ENCODE measurements at regions not wholly inside any gene's neighbourhood (a gene's known extent, or its start where the extent isn't known, plus 50 kb on each side); places are given as distances from the start of the nearest gene placed in this dataset.

DNA sequence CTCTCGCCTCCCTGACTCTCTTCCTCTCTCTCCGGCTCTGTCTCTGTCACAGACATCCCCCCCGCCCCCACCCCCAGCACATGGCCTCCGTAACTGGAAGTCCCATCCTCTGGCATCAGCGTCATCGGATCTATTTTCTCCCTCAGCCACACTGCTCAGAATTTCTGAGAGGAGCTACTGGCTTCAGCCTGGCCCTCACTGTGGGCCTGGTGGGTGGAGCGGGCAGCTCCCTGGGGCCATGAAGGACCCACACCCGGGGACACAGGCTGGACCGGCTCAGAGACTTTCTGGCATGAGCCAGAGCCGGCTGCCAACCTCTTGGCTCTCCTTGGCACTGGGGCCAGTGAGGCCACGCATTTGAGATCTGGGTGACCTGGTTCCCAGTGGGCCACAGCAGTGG, 61.2 kb upstream of the CASZ1 start:
- Histone ChIP-seq H3K4me3 (ENCODE audit: low read depth in 1 of 2, low read length in 2 of 2) (no peak overlapping the region), H3K9ac (ENCODE audit: low read depth, low read length) (no peak overlapping the region), H4K20me1 (ENCODE audit: insufficient read depth, low read length) (no peaks in the 10 kb centered on the region; the same call in 1 of the 2 replicates), H3K4me1 (ENCODE audit: insufficient read depth, low read length) (no peaks in the 10 kb centered on the region), H3K4me2 (ENCODE audit: insufficient read depth, low read length) (no peak overlapping the region), H3K9me3 (ENCODE audit: insufficient read depth, low read length, severe bottlenecking) (no peaks in the 10 kb centered on the region), H3K27me3 (ENCODE audit: insufficient read depth, low read length, poor library complexity) (peaks cover 2% of the 10 kb centered on the region), H3K36me3 (ENCODE audit: insufficient read depth, low read length) (no peaks in the 10 kb centered on the region), H3K27ac (ENCODE audit: low read length) (no peak overlapping the region), H3K79me2 (ENCODE audit: insufficient read depth, low read length) (no peaks in the 10 kb centered on the region), H2AFZ (ENCODE audit: low read depth, low read length) (no peak overlapping the region)
- DNase-seq (no peak), ATAC-seq (ENCODE audit: insufficient read depth, low read depth) (no peak)
- TF ChIP-seq, protein P1, sequence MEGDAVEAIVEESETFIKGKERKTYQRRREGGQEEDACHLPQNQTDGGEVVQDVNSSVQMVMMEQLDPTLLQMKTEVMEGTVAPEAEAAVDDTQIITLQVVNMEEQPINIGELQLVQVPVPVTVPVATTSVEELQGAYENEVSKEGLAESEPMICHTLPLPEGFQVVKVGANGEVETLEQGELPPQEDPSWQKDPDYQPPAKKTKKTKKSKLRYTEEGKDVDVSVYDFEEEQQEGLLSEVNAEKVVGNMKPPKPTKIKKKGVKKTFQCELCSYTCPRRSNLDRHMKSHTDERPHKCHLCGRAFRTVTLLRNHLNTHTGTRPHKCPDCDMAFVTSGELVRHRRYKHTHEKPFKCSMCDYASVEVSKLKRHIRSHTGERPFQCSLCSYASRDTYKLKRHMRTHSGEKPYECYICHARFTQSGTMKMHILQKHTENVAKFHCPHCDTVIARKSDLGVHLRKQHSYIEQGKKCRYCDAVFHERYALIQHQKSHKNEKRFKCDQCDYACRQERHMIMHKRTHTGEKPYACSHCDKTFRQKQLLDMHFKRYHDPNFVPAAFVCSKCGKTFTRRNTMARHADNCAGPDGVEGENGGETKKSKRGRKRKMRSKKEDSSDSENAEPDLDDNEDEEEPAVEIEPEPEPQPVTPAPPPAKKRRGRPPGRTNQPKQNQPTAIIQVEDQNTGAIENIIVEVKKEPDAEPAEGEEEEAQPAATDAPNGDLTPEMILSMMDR (IDR thresholded peaks at IDR 0.05; ENCODE audit: borderline replicate concordance, extremely low read depth, low read length, poor library complexity, severe bottlenecking), result no peak
- TF ChIP-seq EZH2 (IDR thresholded peaks at IDR 0.05; ENCODE audit: borderline replicate concordance, low read depth, low read length, severe bottlenecking), result no peak

DNA sequence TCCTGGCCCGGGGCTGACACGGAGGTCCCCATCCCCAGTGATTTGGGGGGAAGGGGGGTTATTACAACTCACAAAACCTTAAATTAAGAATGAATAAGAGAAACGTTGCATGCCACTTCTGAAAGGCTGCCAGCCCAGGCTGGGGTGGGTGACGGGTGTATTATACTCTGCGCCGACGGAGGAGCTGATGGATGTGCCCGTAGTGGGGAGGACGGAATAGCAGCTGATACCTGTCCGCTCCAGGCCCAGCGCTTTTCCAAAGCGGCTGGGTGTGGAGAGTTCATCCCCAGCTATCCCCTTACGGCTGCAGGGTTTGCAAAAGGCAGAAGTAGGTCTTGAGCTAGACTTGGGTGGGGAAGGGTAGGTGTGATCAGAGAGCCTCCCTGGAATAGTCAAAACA, 63.8 kb upstream of the CASZ1 start:
- Histone ChIP-seq H3K9ac (ENCODE audit: low read depth, low read length) (no peak overlapping the region), H3K36me3 (ENCODE audit: insufficient read depth, low read length) (no peaks in the 10 kb centered on the region), H3K27me3 (ENCODE audit: insufficient read depth, low read length, poor library complexity) (peaks cover 22% of the 10 kb centered on the region), H3K9me3 (ENCODE audit: insufficient read depth, low read length, severe bottlenecking) (no peaks in the 10 kb centered on the region), H3K4me2 (ENCODE audit: insufficient read depth, low read length) (no peak overlapping the region), H3K4me1 (ENCODE audit: insufficient read depth, low read length) (no peaks in the 10 kb centered on the region), H3K79me2 (ENCODE audit: insufficient read depth, low read length) (no peaks in the 10 kb centered on the region), H2AFZ (ENCODE audit: low read depth, low read length) (no peak overlapping the region), H3K27ac (ENCODE audit: low read length) (no peak overlapping the region), H4K20me1 (ENCODE audit: insufficient read depth, low read length) (peaks cover 5% of the 10 kb centered on the region; the same call in 1 of the 2 replicates), H3K4me3 (ENCODE audit: low read depth in 1 of 2, low read length in 2 of 2) (no peak overlapping the region)
- ATAC-seq (ENCODE audit: insufficient read depth, low read depth), result no peak
- no peak for DNase-seq
- TF ChIP-seq, protein P1 (IDR thresholded peaks at IDR 0.05; ENCODE audit: borderline replicate concordance, extremely low read depth, low read length, poor library complexity, severe bottlenecking), result no peak
- no peak for TF ChIP-seq EZH2 (IDR thresholded peaks at IDR 0.05; ENCODE audit: borderline replicate concordance, low read depth, low read length, severe bottlenecking)

DNA sequence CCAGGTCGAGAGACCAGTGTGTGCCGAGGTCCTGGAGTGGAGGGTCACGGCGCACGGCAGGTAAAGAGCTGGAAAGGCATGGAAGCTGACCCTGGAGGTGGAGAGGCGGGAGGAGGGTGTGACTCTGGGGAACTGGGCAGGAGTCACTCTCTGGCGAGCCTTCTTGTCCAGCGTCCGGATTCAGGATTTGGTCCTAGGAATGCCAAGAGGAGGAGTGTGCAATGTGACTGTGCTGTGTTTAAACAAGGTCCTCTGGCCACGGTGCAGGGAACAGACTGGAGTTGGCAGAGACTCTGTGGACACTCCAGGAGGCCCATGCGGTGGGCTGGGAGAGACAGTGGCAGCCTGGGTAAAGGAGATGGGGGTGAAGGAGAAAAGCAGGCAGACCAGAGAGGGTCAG, 64.2 kb upstream of the CASZ1 start:
- no peaks in the 10 kb centered on the region for H3K79me2 ChIP-seq (ENCODE audit: insufficient read depth, low read length)
- DNase-seq, result no peak
- H4K20me1 ChIP-seq (ENCODE audit: insufficient read depth, low read length), result peaks cover 5% of the 10 kb centered on the region; the same call in 1 of the 2 replicates
- TF ChIP-seq, protein P1 (IDR thresholded peaks at IDR 0.05; ENCODE audit: borderline replicate concordance, extremely low read depth, low read length, poor library complexity, severe bottlenecking), result no peak
- no peak for TF ChIP-seq EZH2 (IDR thresholded peaks at IDR 0.05; ENCODE audit: borderline replicate concordance, low read depth, low read length, severe bottlenecking)
- H3K27me3 ChIP-seq (ENCODE audit: insufficient read depth, low read length, poor library complexity), result peaks cover 25% of the 10 kb centered on the region
- no peak overlapping the region for H3K4me3 ChIP-seq (ENCODE audit: low read depth in 1 of 2, low read length in 2 of 2)
- no peak overlapping the region for H3K4me2 ChIP-seq (ENCODE audit: insufficient read depth, low read length)
- H3K4me1 ChIP-seq (ENCODE audit: insufficient read depth, low read length), result no peaks in the 10 kb centered on the region
- H2AFZ ChIP-seq (ENCODE audit: low read depth, low read length), result no peak overlapping the region
- H3K27ac ChIP-seq (ENCODE audit: low read length), result no peak overlapping the region
- no peaks in the 10 kb centered on the region for H3K9me3 ChIP-seq (ENCODE audit: insufficient read depth, low read length, severe bottlenecking)
- no peak for ATAC-seq (ENCODE audit: insufficient read depth, low read depth)
- no peak overlapping the region for H3K9ac ChIP-seq (ENCODE audit: low read depth, low read length)
- H3K36me3 ChIP-seq (ENCODE audit: insufficient read depth, low read length), result no peaks in the 10 kb centered on the region

DNA sequence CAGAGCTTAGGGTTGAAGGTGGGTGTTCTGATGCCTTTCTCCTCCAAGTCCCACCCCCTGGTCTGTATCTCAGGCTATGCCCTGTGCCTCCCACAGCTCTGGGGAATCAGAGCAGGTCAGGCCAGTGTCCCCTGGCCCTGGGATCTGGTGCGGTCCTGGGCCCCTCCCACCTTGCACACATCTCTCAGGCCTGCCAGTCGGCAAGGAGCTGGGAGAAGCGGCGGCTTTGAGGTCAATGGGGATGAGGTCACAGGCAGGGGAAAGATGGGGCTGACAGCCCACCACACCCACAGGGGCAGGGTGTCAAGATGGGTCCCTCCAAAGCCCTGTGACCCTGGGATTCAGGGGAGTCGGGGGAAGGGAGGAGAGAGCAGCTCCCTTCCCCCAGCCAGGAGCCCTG, 65.4 kb upstream of the CASZ1 start:
- no peak overlapping the region for H3K4me3 ChIP-seq (ENCODE audit: low read depth in 1 of 2, low read length in 2 of 2)

More for the DNA sequence above, 65.4 kb upstream of the CASZ1 start:
- H4K20me1 ChIP-seq (ENCODE audit: insufficient read depth, low read length), result peaks cover 11% of the 10 kb centered on the region
- H3K4me2 ChIP-seq (ENCODE audit: insufficient read depth, low read length), result no peak overlapping the region
- ATAC-seq (ENCODE audit: insufficient read depth, low read depth) (no peak), DNase-seq (no peak)
- H2AFZ ChIP-seq (ENCODE audit: low read depth, low read length), result no peak overlapping the region
- TF ChIP-seq, protein P1 (IDR thresholded peaks at IDR 0.05; ENCODE audit: borderline replicate concordance, extremely low read depth, low read length, poor library complexity, severe bottlenecking), result no peak
- no peak for TF ChIP-seq EZH2 (IDR thresholded peaks at IDR 0.05; ENCODE audit: borderline replicate concordance, low read depth, low read length, severe bottlenecking)
- no peak overlapping the region for H3K9ac ChIP-seq (ENCODE audit: low read depth, low read length)
- H3K9me3 ChIP-seq (ENCODE audit: insufficient read depth, low read length, severe bottlenecking), result no peaks in the 10 kb centered on the region
- no peaks in the 10 kb centered on the region for H3K79me2 ChIP-seq (ENCODE audit: insufficient read depth, low read length)
- H3K27ac ChIP-seq (ENCODE audit: low read length), result no peak overlapping the region
- H3K27me3 ChIP-seq (ENCODE audit: insufficient read depth, low read length, poor library complexity), result peaks cover 35% of the 10 kb centered on the region
- H3K4me1 ChIP-seq (ENCODE audit: insufficient read depth, low read length), result peaks cover 4% of the 10 kb centered on the region; the same call in 1 of the 2 replicates
- H3K36me3 ChIP-seq (ENCODE audit: insufficient read depth, low read length), result no peaks in the 10 kb centered on the region

All from DND-41 (cell line).